Heart right ventricle (tissue), 16 donors: ENCODE measurements at regions not wholly inside any gene's neighbourhood (a gene's known extent, or its start where the extent isn't known, plus 50 kb on each side); places are given as distances from the start of the nearest gene placed in this dataset.

ENCODE experiments used
- ATAC-seq, 8 donors: fragments of 200-7000 bp; cut with Tn5 transposase; one replicate each; pipeline ENCODE4 v1.9.1; 2020; ENCODE audit warnings: mild to moderate bottlenecking in 8 of 8, moderate library complexity in 8 of 8, moderate number of reproducible peaks in 1 of 8
- DNase-seq, 2 donors: peaks; one replicate each; pipeline ENCODE4 v3.0.0-alpha.2; 2020
- H3K27ac ChIP-seq, 10 donors: fragments of 200-600 bp; sonication (generic) in 2 of 10; one replicate each; pipeline versions ENCODE4 v1.5.0 to v1.8.0; 2020 to 2022; ENCODE audit warnings: mild to moderate bottlenecking in 3 of 10
- H3K27me3 ChIP-seq, 7 donors: fragments of 200-600 bp; one replicate each; pipeline ENCODE4 v1.8.0; 2021 to 2022; ENCODE audit warnings: mild to moderate bottlenecking in 2 of 7
- H3K36me3 ChIP-seq, 9 donors: fragments of 200-600 bp; sonication (generic) in 1 of 9; one replicate each; pipeline versions ENCODE4 v1.5.0 to v1.8.0; 2020 to 2022; ENCODE audit warnings: mild to moderate bottlenecking in 2 of 9
- H3K4me1 ChIP-seq, 9 donors: fragments of 200-600 bp; sonication (generic) in 1 of 9; one replicate each; pipeline versions ENCODE4 v1.5.0 to v1.8.0; 2020 to 2022; ENCODE audit warnings: mild to moderate bottlenecking in 4 of 9
- H3K4me3 ChIP-seq, 10 donors: fragments of 200-600 bp; sonication (generic) in 2 of 10; one replicate each; pipeline versions ENCODE4 v1.5.0 to v1.8.0; 2020 to 2022; ENCODE audit warnings: mild to moderate bottlenecking in 7 of 10, moderate library complexity in 2 of 10
- H3K9me3 ChIP-seq, 11 donors: fragments of 200-600 bp in 10 of 11; sonication (generic) in 2 of 11; one replicate each; pipeline versions ENCODE4 v1.5.0 to v1.8.0; 2013 to 2022; ENCODE audit warnings: mild to moderate bottlenecking in 2 of 11, control low read depth in 1 of 11, moderate library complexity in 1 of 11
- CTCF ChIP-seq, 9 donors: fragments of 200-600 bp; sonication (generic) in 2 of 9; IDR thresholded peaks; one replicate each; pipeline versions ENCODE4 v1.5.0 to v1.8.0; 2021 to 2022; ENCODE audit warnings: antibody characterized with exemption in 9 of 9, mild to moderate bottlenecking in 5 of 9, moderate library complexity in 1 of 9
- WGBS, 2 donors: extraction: QIAGEN DNeasy Blood & Tissue Kit; methylation state at CpG; one replicate each; pipeline ENCODE4 v1.1.7; 2013; ENCODE audit warnings: inconsistent platforms in 1 of 2; 5-methylcytosine and 5-hydroxymethylcytosine counted together
- intact Hi-C, 10 donors: fragments of 100-400 bp; cut with DNase I; formaldehyde crosslinking; loops; one replicate each; pipeline versions ENCODE4 v1.11.1 to v1.14.2; 2022
- donor health status: Arrhythmogenic right ventricular cardiomyopathy.
- donor health status: ischemic (EF 13 %, LVEDD 7.1; RV severe dilation, severe dysfunction).
- donor health status: healthy with polysubstance abuse.
- donor health status: DM: no; HTN: yes; CAD: no.
- donor health status: DM: no; HTN: no; CAD: no.
- donor health status: ischemic (EF 25% LVEDD 6.9; RV normal size, moderate dysfunction).
- donor health status: ischemic (EF 25% LVEDD 5.7; RV mildly dilated, moderate dysfunction).
- donor health status: healthy.
- donor health status: DM: yes; HTN: yes; CAD: no.
- donor health status: Ischemic cardiomyopathy.
- donor health status: ischemic (EF 35%, LVEDD 5.7; RV mildly dilated, moderate dysfunction).
- donor health status: nonischemic (EF 11% LVEDD 7.7; RV severe dilation, severe dysfunction).
- donor health status: DM: yes; HTN: yes; CAD: no.
- donor health status: PGD.
- donor health status: ischemic (EF 29% LVEDD 5.4; RV normal size, mild dysfunction).
- donor health status: nonischemic (EF 23%, LVEDD 6.1; RV moderate dilation, normal function).

GRCh38 chr15:95793231-95793630, 537.3 kb upstream of the NR2F2 start:
- H3K36me3 ChIP-seq = no peaks in the 10 kb centered on the region
- no peaks in the 10 kb centered on the region for H3K4me1 ChIP-seq
- WGBS, 2 donors = 92 to 93% methylated on average over 2 of the region's 2 CpGs
- no peak overlapping the region for H3K27ac ChIP-seq
- TF ChIP-seq CTCF (IDR thresholded peaks at IDR 0.05) = no peak
- DNase-seq (no peak), ATAC-seq (no peak)
- H3K9me3 ChIP-seq = peaks cover 0 to 2% (median 0%) of the 10 kb centered on the region in 11 donors
- no peaks in the 10 kb centered on the region for H3K27me3 ChIP-seq
- no peak overlapping the region for H3K4me3 ChIP-seq
- intact Hi-C loops = no loop called here

GRCh38 chr15:95795386-95795785, 535.1 kb upstream of the NR2F2 start:
- Histone ChIP-seq H3K4me1 (no peaks in the 10 kb centered on the region), H3K27ac (no peak overlapping the region), H3K36me3 (no peaks in the 10 kb centered on the region), H3K4me3 (no peak overlapping the region), H3K27me3 (no peaks in the 10 kb centered on the region), H3K9me3 (no peaks in the 10 kb centered on the region)
- intact Hi-C loops = no loop called here
- WGBS, 2 donors = 75 to 78% methylated on average over 1 of the region's 1 CpG
- ATAC-seq (no peak), DNase-seq (no peak)
- no peak for TF ChIP-seq CTCF (IDR thresholded peaks at IDR 0.05)

- Histone ChIP-seq H3K4me3 (no peak overlapping the region), H3K9me3 (no peaks in the 10 kb centered on the region), H3K4me1 (no peaks in the 10 kb centered on the region), H3K27ac (no peak overlapping the region), H3K36me3 (no peaks in the 10 kb centered on the region), H3K27me3 (no peaks in the 10 kb centered on the region)
- no peak for TF ChIP-seq CTCF (IDR thresholded peaks at IDR 0.05)
- intact Hi-C loops = no loop called here
- WGBS, 2 donors = 94 to 97% methylated on average over 12 of the region's 12 CpGs
- DNase-seq (no peak), ATAC-seq (no peak)
Measured at GRCh38 chr15:95799286-95800200, 531.0 kb upstream of the NR2F2 start.

- Histone ChIP-seq H3K36me3 (no peaks in the 10 kb centered on the region), H3K9me3 (peaks cover 0 to 13% (median 0%) of the 10 kb centered on the region in 11 donors), H3K27me3 (no peaks in the 10 kb centered on the region), H3K4me3 (no peak overlapping the region), H3K4me1 (no peaks in the 10 kb centered on the region), H3K27ac (no peak overlapping the region)
- DNase-seq = no peak
- ATAC-seq = no peak
- intact Hi-C loops = no loop called here
- TF ChIP-seq CTCF (IDR thresholded peaks at IDR 0.05) = no peak
Measured at GRCh38 chr15:95804484-95804883, 526.0 kb upstream of the NR2F2 start.
